ENCODE measurements at regions not wholly inside any gene's neighbourhood (a gene's known extent, or its start where the extent isn't known, plus 50 kb on each side); places are given as distances from the start of the nearest gene placed in this dataset.

DNA sequence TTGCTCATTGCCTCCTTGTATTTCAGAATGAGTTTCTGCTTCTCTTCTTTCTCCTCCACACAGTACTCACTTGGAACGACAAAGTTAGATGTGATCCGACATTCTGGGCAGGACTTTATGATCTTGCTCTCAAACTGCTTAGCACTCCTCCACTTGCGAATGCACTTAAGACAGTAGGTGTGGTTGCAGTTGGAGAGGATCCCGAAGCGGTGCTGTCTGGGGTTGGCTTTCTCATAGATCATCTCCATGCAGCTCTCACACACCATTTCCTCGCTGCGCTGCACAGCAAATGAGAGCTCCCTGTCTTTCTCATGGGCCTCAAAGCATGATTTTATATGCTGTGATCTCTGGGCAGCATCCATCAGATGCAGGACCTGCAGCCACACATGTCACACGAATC, 245.7 kb downstream of the C12orf50 start:
- DNase-seq = no peak

DNA sequence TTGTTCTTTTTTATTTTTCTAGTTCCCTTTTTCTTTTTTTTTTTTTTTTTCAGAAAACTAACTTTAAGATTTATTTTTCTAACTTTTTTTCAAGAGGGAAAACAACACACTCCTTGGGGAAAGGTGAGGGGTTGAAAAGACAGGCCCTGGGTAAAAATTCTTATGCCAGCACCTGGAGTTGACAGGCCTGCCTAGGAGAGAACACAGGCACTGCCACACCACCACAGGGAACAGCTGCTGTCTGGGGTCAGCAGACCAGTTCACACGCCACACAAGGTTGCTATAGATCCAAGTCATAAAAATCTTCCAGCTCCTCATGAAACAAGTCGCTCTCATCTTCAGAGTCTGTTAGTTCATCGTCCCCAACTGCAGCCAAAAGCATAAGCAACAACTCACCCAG, 246.4 kb downstream of the C12orf50 start:
- DNase-seq = no peak

DNA sequence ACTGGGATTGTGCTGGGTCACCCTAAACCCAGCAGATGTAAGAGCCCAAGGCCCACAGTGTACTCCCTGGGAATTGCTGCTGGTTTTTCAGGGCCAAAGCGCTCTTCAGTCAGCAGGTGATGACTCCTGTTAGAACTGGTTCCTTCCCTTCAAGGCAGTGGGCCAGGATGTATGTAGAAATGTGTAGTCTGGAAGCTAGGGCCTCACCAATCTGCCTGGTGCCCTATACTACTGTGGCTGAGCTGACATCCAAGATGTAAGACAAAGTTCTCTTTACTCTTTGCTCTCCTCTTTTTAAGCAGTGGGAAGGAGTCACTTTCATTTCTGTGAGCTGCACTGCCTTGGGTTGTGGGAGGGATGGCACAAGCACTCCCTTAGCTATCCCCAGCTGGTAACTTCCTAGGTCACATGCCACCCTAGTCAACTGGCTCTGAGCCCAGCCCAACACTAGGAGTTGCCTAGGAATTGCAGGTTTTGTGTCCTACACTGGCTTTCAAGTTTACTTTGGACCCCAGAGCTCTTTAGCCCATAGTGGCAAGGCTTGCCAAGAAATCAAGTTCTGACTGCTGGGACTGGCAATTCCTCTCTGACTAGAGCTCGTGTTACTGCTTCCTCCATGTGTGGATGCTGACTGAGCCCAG, 249.2 kb downstream of the C12orf50 start:
- DNase-seq = no peak

DNA sequence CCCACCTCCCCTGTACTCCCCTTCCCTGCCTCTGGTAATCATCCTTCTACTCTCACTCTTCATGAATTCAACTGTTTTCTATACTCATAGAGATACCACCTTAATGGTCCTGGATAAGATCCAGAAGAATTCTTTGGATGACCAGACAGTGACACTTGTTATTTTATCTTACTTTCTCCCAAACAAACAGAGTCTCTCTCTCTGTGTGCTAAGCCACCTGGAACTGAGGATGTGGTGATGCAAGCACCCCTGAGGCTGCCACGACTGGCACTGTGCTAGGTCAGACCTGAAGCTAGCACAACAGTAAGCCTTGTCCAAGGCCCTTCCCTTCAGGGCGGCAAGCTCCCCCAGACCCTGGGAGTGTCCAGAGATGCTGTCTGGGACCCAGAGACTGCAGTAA, 250.2 kb downstream of the C12orf50 start:
- DNase-seq = no peak

DNA sequence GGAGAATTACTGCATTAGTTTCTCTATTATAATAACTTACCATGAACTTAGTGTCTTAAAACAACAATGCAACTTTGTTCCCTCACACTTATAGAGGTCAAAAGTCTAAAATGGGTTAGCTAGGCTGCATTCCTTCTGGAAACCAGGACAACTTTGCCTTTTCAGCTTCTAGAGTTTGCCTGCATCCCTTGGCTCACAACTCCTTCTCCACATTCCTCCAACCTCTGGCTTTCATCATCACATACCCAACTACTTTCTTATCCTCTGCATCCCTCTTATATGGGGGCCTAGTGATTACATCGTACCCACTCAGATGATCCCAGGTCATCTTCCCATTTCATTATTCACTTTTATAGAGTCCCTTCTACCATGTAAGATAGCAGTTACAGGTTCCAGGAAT, 251.1 kb downstream of the C12orf50 start:
- DNase-seq = no peak

DNA sequence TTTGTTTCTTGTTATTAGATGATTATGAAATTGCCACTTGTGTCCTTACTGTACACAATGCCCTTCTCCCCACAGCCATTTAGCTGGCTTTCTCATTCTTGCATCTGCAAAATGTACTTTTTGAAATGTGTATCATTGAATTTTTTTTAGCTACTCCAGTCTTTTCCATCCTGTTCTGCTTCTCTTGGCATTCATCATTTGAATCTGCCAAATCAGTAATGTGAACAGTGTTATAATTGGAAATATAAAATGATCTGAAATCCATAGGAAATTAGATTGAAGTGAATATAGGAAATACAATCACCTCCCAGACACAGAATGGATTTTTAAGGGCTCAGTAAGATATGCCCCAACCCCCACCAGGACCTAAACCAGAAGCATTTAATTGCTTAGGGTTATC, 253.4 kb downstream of the C12orf50 start:
- no peak for DNase-seq

DNA sequence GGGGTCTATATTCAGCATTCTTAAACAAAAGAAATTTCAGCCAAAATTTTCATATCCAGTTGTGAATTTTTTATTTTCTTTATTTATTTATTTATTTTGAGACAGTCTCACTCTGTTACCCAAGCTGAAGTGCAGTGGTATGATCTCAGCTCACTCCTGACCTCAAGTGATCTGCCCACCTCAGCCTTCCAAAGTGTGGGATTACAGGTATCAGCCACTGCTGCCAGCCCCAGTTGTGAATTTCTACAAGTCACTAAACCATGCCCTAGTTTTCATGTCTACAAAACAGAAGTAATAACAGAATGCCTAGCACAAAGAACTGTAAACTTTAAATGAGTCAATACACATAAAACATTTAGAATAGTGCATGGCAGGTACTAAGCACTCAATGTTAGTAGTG, 254.2 kb downstream of the C12orf50 start:
- DNase-seq = no peak

DNA sequence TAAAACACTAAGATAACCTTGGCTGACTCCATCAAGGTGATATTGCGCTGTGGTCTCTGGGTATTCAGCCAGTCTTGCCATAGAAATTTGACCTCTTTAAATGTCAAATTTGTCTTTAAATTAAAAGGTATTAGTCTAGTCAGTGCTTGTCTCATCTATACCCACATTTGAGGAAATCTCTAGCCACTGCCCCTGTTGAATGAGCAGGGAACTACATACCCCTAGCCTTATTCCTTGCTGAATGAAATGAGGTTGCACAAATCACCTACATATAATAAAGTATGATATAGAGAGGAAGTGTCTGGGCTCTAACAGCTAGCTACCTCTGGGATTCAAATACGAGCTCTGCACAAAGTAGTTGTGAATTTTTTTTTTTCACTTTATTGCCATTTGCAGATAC, 256.8 kb downstream of the C12orf50 start:
- DNase-seq = no peak

DNA sequence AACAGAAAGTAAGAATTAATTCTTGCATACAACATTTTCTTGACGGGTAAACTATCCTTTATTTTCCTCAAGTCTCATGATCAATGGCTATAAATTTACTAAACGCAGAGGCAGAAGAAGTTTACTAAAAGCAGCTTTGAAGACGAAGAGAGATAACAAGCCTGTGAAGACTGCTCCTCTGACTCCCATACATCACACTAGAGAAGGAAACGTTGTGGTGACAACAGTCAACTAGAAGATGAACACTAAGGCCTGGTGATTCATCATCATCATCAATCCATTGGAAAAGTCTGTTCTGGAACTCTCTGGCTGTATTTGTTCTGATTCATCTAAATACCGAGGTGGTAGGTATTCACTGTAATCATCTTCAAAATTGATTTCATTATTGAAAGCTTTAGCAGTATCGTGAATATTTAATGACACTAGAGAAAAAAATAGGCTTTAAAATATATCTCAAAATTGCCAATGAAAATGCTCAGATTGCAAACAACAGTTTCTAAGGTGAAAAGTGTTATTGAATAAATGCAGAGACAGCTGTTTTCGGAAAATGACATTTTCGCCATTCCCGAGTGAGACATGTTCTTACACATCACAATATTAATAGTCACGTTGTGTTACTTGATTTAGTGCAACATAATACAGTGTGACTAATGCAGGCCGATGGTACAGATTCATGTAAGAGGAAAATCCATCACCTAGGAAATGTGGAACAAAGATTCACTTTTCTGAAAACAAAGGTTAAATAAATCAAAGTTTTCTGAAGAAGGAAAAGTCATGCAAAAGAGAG, 260.5 kb downstream of the C12orf50 start:
- DNase-seq = no peak

DNA sequence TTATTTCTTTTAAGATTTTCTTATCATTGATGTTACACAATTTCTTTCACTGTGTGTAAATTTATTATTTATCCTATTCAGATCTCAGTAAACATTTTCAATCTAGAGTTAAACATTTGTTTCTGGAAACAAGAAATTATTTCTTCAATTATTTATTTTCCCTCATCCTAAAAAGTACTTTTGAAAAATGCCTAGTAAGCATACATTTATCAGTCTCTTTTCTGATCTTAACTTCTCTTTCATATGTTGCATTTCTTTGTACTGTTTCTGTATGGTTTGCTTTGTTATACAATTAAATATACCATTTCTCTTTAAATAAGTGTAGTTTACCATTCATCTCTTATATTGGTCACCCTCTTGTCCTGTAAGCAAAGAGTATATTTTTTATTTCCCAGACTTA, 263.2 kb downstream of the C12orf50 start:
- DNase-seq = no peak

DNA sequence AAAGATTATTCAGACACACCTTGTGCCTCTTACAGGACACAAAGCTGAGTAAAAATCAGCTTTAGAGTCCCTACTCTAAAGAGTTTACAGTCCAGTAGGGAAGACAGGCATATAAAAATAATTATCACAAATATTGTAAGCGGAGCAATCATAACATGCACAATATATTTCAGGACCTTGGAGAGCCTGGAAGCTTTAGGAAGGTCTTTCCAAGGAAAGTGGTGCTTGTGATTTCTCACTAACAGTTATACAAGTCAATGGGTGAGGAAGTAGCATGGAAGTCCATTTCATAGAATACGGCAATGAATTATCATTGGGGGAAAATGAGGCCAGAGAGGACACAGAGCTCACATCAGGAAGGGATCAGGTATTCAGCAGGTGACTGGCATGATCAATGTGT, 268.3 kb downstream of the C12orf50 start:
- no peak for DNase-seq

DNA sequence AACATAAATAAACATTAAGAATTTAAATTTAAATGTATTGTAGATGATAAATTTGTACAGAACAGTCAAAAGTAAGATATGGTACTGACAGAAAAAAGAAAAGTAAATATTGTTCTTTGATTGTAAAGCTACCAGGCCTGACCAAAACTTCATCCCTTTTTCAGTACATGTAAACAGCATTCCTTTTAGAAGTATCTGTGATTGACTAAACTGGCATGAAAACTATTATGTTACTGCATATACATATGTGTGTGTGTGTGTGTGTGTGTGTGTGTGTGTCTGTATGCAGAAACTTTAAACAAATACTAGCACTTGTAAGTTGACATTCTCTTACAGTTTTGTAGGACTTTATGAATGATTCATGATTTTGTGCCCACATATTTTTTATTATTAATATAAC, 270.9 kb downstream of the C12orf50 start:
- no peak for DNase-seq

DNA sequence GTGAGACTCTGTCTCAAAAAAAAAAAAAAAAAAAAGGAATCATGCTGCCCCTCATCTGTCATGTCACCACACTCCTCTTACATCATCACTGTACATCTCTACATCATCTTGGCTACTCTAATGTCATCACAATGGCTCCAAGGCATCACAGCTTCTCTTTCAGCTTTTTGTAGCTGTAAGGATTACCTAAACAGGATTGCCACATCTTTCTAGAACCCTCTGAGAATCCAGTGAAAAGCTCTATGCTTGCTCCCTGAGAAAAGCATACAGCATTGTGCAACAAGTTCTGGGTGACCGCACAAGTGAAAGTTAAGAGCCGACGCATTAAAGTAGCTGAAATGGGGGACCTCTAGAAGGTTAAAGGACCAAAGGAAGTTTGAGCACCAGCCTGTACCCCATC, 272.5 kb downstream of the C12orf50 start:
- DNase-seq = no peak

DNA sequence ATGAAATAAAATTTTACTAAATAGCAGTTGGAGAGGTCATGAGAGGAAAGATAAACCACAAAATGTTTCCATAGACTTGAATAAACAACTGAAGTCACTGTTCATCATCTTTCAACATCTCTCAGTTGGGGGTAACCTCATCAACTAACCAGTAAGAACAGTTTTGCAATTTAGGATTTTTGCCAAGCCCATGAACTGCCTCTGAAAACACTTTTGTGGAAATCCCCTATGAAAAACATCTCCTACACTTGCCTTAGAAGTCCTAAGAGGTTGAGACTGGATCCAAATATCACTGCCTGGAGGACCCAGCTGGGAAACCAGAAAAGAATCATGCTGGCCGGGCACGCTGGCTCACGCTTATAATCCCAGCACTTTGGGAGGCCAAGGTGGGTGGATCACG, 273.1 kb downstream of the C12orf50 start:
- DNase-seq = no peak

DNA sequence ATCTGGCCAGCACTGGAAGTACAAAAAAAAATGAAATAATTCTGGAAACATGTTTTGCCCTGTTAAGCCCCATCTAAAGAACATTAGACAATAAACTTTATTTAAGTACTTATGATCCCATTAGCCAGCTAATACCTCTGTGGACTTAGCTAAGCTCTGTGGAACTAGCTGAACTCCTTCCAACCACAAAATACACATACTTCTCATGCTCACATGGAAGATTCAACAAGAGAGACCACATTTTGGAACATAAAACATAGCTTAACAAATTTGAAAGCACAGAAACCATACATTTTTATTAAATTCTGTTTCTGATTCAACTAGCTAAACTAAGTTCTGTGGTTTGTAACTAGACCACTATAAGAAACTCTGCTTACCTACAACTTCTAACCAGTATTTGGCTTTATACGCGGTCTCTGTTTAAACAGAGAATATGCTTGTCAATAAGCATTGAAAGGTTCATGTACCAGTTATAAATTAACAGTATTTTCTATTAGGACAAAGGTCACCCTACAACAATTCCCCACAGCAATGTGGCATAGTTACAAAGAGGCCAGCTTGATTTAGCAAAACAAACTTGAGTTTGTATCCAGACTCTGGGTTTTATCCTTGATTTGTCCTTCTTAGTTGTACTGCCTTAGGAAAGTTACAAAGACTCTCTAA, 300.1 kb downstream of the C12orf50 start:
- no peak for DNase-seq

DNA sequence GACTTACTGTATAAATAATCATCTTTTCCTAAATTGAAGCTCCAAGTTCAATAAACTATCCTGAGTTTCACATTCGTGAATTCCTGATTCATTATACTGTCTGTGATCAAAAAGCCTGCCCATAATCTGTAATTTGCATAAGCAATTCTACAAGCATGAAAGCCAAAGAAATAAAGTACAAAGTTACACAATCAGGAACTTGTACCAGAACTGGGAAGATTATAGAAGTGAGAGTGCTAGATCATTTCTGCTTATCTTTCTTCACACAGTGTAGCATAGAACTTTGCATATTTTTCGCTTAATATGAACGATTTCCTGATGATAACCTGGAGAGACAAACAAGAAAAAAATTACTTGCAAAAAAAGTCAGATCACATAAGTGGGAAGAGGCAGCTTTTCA, 308.2 kb downstream of the C12orf50 start:
- DNase-seq = no peak

DNA sequence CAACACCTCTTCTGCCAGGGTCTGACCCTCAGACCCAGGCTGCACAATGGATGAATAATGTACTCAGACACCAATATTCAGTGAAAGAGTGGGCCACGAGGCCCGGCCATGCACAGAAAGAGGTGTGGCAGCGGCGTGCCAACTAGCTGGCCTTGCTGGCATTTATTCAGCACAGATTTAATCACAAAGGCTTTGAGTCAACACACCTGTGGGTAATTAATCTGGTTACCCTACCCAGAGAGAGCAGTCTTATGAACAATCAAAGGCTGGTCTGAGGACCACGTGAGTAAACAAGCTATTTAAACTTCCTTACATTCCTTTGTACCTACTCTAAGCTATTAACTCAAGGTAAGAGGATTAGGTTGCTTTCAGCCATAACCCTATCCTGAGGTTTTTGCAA, 324.8 kb downstream of the C12orf50 start:
- DNase-seq = no peak

DNA sequence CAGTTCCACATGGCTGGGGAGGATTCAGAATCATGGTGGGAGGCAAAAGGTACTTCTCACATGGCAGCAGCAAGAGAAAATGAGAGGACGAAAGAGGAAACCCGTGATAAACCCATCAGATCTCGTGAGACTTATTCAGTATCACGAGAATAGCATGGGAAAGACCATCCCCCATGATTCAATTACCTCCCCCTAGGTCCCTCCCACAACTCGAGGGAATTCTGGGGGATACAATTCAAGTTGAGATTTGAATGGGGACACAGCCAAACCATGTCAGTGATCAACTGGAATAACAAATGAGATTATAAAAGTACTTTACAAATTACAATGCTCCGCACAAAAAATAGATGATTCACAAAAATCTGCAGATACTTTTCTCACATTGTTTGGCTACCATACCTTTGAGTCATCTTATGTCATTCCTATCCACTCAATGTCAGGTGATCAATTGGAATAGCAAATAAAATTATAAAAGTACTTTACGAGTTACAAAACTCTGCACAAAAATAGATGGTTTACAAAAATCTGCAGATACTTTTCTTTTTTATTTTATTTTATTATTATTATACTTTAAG, 338.9 kb downstream of the C12orf50 start:
- no peak for DNase-seq

DNA sequence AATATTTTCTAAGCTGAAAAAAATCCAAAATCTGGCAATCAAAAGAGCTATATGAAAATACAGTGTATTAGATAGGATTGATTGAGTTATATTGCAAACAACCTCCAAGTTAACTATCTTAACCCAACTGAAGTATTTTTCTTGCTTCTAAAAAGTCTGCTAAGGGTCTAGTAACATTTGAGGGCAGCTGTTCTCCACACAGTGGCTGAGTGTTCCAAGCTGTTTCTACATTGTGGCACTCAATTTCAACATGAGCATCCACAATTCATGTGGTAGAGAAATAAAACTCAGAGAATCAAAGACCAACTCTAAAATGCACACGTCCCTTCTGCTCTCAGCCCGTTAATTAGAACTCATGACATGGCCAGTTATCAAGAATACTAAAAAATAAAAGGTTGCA, 340.0 kb downstream of the C12orf50 start:
- DNase-seq = no peak

DNA sequence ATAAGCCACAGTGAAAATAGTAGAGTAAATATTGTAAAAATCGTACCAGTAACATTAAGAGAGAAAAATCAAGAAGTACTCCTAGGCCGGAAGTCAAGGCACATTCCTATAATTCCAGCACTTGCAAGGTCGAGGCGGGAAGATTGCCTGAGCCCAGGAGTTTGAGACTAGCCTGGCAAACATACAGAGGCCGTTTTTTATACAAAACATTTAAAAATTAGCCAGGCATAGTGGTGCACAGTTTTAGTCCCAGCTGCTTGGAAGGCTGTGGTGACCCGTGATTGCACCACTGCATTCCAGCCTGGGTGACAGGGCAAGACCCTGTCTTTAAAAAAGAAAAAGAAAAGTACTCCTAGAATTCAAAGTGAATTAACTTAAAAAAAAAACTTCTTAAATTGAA, 341.8 kb downstream of the C12orf50 start:
- no peak for DNase-seq

DNA sequence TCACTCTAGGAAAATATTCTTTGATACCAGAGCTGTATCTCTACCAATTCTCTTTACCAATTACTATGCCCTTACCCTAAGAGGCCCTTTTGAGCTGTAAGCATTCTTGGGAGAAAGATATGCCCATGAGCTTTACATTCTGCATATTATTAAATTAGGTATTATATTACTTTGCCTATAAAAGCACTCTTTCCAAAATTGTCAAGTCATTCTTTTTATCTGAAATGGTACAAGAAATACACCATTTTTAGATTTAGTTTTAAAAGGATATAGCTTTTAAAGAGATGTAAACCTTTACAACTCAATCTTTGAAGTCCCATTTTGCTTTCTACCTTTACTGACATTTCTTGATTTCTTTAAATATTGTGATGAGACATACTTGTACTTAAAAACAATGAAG, 343.5 kb downstream of the C12orf50 start:
- no peak for DNase-seq

DNA sequence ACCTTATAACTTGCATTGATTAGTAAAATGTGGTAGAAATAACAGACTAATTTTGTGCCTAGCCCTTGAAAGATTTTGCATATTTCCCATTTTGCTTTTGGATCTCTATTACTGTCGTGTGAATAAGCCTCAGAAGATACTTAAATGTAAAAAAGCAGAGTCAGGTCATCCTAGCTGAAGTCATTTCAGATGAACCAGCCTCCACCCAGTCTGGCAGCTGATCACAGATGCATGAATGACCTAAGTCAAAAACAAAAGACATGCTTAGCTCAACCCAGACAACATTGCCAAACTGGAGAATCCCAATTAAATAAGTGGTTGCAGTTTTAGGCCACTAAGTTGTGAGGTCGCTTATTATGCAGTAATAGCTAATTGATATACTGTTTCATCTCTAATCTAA, 349.9 kb downstream of the C12orf50 start:
- DNase-seq = no peak

DNA sequence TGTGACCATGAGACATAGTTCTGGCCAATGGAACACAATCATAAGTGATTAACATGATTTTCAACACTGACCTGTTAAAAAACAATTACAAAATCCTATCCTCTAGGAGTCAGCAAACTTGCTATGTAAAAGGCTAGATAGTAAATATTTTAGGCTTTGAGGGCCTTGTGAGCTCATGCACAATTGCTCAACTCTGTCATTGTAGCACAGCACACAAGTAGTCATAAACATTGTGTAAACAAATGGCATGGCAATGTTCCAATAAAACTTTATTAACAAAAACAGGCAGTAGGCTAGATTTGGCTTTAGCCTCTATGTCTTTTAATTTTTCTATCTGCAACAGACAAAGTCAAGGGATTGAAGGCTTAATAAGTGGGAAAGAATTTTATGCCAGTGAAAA, 350.7 kb downstream of the C12orf50 start:
- no peak for DNase-seq

DNA sequence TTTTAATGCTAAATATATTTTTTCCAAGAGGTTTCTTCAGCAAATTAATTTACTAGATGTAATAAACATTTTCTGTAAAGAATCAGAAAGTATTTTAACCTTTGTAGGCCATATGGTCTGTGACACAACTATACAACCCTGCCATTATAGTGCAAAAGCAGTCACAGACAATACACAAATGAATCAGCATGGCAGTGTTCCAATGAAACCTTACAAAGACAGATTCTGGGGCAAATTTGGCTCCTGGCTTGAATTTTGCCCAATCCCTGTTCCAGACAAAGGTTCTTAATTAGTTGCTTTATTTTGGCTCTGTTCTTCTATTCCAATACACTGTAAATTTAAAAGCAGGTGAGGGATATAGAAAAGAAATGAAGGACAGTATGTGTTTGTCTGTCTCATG, 352.5 kb downstream of the C12orf50 start:
- no peak for DNase-seq

All from T-helper 2 cell (primary cell).